Uterus (tissue), 3 donors: ENCODE measurements at regions not wholly inside any gene's neighbourhood (a gene's known extent, or its start where the extent isn't known, plus 50 kb on each side); places are given as distances from the start of the nearest gene placed in this dataset.

Source experiments
- DNase-seq, 2 donors: peaks; one replicate each; pipeline ENCODE4 v3.0.0-alpha.2; 2019 to 2020
- H3K27ac ChIP-seq, 2 donors: fragments of 200-600 bp; sonication (generic); 1 replicate in 1 of 2; 2 replicates in 1 of 2; pipeline ENCODE4 v1.5.1; 2016 to 2018
- H3K27me3 ChIP-seq, 2 donors: fragments of 200-600 bp; sonication (generic); one replicate each; pipeline ENCODE4 v1.5.1; 2018 to 2019; ENCODE audit warnings: control low read depth in 1 of 2
- H3K36me3 ChIP-seq, 2 donors: fragments of 200-600 bp; sonication (generic); one replicate each; pipeline ENCODE4 v1.5.1; 2019; ENCODE audit warnings: control low read depth in 1 of 2
- H3K4me1 ChIP-seq, 2 donors: fragments of 200-600 bp; sonication (generic); one replicate each; pipeline ENCODE4 v1.5.1; 2018 to 2019; ENCODE audit warnings: control low read depth in 1 of 2
- H3K4me3 ChIP-seq, 2 donors: fragments of 200-600 bp; sonication (generic); 1 replicate in 1 of 2; 2 replicates in 1 of 2; pipeline ENCODE4 v1.5.1; 2018 to 2019; ENCODE audit warnings: mild to moderate bottlenecking in 1 of 2
- H3K9me3 ChIP-seq, 2 donors: fragments of 200-600 bp; sonication (generic); one replicate each; pipeline ENCODE4 v1.5.1; 2019; ENCODE audit warnings: control low read depth in 1 of 2
- POLR2A ChIP-seq, 2 donors: fragments of 450-650 bp; IDR thresholded peaks; one replicate each; pipeline ENCODE4 v1.6.1; 2016; ENCODE audit warnings: antibody characterized with exemption in 2 of 2, mild to moderate bottlenecking in 1 of 2, moderate library complexity in 1 of 2
- intact Hi-C: fragments of 100-400 bp; cut with DNase I; formaldehyde crosslinking; loops from one replicate; pipeline ENCODE4 v1.15.1; 2023; ENCODE audit warnings: low total_unique reads
- TF ChIP-seq, protein P1 (sequence below), 4 experiments: fragments of 200-600 bp in 2 of 4; fragments of 450-650 bp in 2 of 4; sonication (generic) in 2 of 4; IDR thresholded peaks; one replicate each; pipeline ENCODE4 v1.5.1; 2016 to 2019; ENCODE audit warnings: antibody characterized with exemption in 4 of 4, mild to moderate bottlenecking in 2 of 4, moderate library complexity in 1 of 4
- donor health status: DM: yes; HTN: yes; CAD: no.

DNA sequence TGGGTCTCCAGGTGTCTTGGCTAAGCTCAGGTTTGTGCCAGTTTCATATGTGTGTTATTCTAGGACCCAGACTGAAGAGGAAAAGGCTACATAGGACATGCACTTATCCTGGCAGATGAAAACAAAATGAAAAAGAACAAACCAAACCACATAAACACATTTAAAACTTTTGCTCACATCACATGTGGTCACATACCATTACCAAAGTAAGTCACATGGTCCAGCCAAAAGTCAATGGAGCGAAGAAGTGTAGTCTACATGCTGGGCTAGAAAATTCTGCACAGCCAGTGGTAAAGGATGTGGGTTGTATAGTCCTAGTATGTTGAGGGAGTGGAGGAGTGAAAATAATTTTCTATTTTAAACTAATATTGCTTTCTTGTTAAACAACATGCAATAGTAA lies 437.5 kb downstream of the BTBD3 start:
- Histone ChIP-seq H3K27ac (no peak overlapping the region), H3K27me3 (no peaks in the 10 kb centered on the region), H3K9me3 (no peaks in the 10 kb centered on the region), H3K4me3 (no peak overlapping the region), H3K4me1 (no peaks in the 10 kb centered on the region), H3K36me3 (no peaks in the 10 kb centered on the region)
- intact Hi-C loops: no loop called here
- DNase-seq: no peak
- no peak for TF ChIP-seq POLR2A (IDR thresholded peaks at IDR 0.05)
- TF ChIP-seq, protein P1, sequence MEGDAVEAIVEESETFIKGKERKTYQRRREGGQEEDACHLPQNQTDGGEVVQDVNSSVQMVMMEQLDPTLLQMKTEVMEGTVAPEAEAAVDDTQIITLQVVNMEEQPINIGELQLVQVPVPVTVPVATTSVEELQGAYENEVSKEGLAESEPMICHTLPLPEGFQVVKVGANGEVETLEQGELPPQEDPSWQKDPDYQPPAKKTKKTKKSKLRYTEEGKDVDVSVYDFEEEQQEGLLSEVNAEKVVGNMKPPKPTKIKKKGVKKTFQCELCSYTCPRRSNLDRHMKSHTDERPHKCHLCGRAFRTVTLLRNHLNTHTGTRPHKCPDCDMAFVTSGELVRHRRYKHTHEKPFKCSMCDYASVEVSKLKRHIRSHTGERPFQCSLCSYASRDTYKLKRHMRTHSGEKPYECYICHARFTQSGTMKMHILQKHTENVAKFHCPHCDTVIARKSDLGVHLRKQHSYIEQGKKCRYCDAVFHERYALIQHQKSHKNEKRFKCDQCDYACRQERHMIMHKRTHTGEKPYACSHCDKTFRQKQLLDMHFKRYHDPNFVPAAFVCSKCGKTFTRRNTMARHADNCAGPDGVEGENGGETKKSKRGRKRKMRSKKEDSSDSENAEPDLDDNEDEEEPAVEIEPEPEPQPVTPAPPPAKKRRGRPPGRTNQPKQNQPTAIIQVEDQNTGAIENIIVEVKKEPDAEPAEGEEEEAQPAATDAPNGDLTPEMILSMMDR (IDR thresholded peaks at IDR 0.05): no peak

DNA sequence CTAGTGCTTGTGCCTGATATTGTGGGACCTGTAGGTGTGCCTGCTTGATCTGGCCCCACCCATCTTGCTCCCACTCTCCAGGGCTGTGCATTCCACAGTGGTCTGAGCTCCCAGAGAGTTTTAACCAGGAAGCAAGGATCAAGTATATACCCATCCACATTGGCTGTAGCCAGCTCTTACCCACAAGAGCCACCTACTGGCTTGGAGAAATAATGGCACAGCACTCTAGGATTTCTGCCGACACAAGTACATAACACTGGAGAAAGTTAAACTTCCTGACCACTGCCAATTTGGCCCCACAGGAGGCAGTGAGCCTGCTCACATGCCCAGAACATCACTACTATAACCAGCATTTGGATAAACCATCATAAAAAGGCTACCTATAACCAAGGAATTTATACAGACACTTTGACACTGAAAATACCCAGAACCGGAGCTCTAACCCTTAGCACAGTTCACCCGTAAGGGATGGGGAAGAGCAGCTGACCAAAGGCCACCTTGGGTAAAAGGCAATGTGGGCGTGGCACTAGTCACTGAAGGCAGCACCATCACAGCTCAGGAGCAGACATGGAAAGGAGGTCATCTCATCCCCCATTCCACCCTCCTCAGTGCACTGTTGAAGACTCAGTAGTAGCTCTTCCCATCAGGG lies 440.4 kb downstream of the BTBD3 start:
- no peak overlapping the region for H3K27ac ChIP-seq
- no peak for TF ChIP-seq POLR2A (IDR thresholded peaks at IDR 0.05)
- TF ChIP-seq, protein P1 (IDR thresholded peaks at IDR 0.05): no peak

DNA sequence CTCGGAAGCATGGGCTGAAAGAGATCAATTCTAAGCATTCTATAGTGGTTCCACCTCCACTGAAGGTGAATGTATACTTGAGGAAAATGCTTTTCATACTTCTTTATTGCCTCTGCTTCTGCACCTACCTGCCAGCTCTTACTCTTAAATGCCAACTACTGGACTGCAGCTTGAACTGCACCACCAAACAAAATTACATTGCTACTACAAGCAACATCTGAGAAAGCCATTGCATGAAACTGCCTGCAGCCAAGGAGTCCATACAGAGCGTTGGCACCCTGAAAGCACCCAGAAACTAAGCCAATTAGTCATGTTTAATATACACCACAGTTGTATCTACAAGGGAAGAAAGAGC lies 440.9 kb downstream of the BTBD3 start:
- H3K27me3 ChIP-seq: no peaks in the 10 kb centered on the region
- TF ChIP-seq POLR2A (IDR thresholded peaks at IDR 0.05): no peak
- TF ChIP-seq, protein P1 (IDR thresholded peaks at IDR 0.05): no peak
- H3K9me3 ChIP-seq: no peaks in the 10 kb centered on the region
- no peak for DNase-seq
- H3K4me1 ChIP-seq: no peaks in the 10 kb centered on the region
- H3K4me3 ChIP-seq: no peak overlapping the region
- H3K36me3 ChIP-seq: no peaks in the 10 kb centered on the region
- intact Hi-C loops: no loop called here
- H3K27ac ChIP-seq: no peak overlapping the region

More for the DNA sequence above, 440.4 kb downstream of the BTBD3 start:
- no peaks in the 10 kb centered on the region for H3K4me1 ChIP-seq
- H3K4me3 ChIP-seq: no peak overlapping the region
- H3K36me3 ChIP-seq: no peaks in the 10 kb centered on the region
- intact Hi-C loops: no loop called here
- H3K9me3 ChIP-seq: no peaks in the 10 kb centered on the region
- no peak for DNase-seq
- H3K27me3 ChIP-seq: no peaks in the 10 kb centered on the region

DNA sequence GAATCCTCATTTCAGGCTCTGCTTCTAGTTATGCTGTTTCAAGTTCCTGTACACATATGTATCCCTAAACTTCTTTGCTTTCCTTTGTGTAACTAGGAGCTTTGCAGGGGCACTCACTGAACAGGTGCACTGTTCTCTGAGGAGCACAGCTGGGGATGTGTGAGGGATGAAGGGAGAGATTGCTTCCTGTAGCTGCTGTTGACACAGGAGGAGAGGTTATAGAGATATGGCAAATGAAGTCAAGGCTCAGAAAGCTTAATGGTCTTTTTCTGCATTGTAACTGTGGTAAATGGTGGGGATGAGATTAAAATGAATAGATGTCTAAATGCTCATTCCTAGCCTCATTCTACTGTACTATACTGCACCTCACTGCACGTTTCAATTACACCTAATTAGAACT lies 454.3 kb downstream of the BTBD3 start:
- DNase-seq: no peak
- no peaks in the 10 kb centered on the region for H3K9me3 ChIP-seq
- no peak overlapping the region for H3K4me3 ChIP-seq
- no peaks in the 10 kb centered on the region for H3K4me1 ChIP-seq
- no peak for TF ChIP-seq POLR2A (IDR thresholded peaks at IDR 0.05)
- TF ChIP-seq, protein P1 (IDR thresholded peaks at IDR 0.05): no peak
- H3K27me3 ChIP-seq: no peaks in the 10 kb centered on the region
- H3K36me3 ChIP-seq: no peaks in the 10 kb centered on the region
- intact Hi-C loops: no loop called here
- no peak overlapping the region for H3K27ac ChIP-seq

DNA sequence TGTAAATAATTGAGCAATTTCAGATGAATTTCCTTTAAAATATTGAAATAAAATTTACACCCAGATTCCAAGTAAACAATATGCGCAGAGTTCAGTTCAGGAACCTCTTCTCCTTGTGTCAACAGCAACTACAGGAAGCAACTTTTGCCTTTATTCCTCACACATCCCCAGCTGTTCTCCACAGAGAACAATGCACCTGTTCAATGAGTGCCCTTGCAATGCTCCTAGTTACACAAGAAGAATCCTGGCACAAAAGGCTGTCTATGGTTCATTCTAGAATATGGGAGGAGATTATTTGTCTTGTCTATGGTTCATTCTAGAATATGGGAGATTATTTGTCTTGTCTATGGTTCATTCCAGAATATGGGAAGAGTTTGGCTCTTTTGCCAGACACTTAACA lies 454.9 kb downstream of the BTBD3 start:
- no peaks in the 10 kb centered on the region for H3K36me3 ChIP-seq
- no peak for TF ChIP-seq POLR2A (IDR thresholded peaks at IDR 0.05)
- TF ChIP-seq, protein P1 (IDR thresholded peaks at IDR 0.05): no peak
- H3K27me3 ChIP-seq: no peaks in the 10 kb centered on the region
- H3K4me1 ChIP-seq: no peaks in the 10 kb centered on the region
- H3K27ac ChIP-seq: no peak overlapping the region
- intact Hi-C loops: no loop called here
- no peak overlapping the region for H3K4me3 ChIP-seq
- no peak for DNase-seq
- no peaks in the 10 kb centered on the region for H3K9me3 ChIP-seq
